Heart left ventricle (tissue), 13 donors: ENCODE measurements at regions not wholly inside any gene's neighbourhood (a gene's known extent, or its start where the extent isn't known, plus 50 kb on each side); places are given as distances from the start of the nearest gene placed in this dataset.

Experiments used
- CTCF ChIP-seq, 12 donors: fragments of 200-600 bp; sonication (generic) in 4 of 12; IDR thresholded peaks; one replicate each; pipeline versions ENCODE4 v1.5.0 to v1.8.0; 2018 to 2022; ENCODE audit warnings: antibody characterized with exemption in 12 of 12, mild to moderate bottlenecking in 5 of 12
- POLR2A ChIP-seq, 2 donors: fragments of 450-650 bp; IDR thresholded peaks; one replicate each; pipeline ENCODE4 v1.6.1; 2017; ENCODE audit warnings: antibody characterized with exemption in 2 of 2, mild to moderate bottlenecking in 2 of 2, moderate library complexity in 2 of 2
- donor health status: ischemic (EF 13 %, LVEDD 7.1; RV severe dilation, severe dysfunction).
- donor health status: DM: no; HTN: yes; CAD: no.
- donor health status: DM: no; HTN: no; CAD: no.
- donor health status: ischemic (EF 25% LVEDD 6.9; RV normal size, moderate dysfunction).
- donor health status: ischemic (EF 25% LVEDD 5.7; RV mildly dilated, moderate dysfunction).
- donor health status: ischemic (EF 35%, LVEDD 5.7; RV mildly dilated, moderate dysfunction).
- donor health status: nonischemic (EF 11% LVEDD 7.7; RV severe dilation, severe dysfunction).
- donor health status: DM: yes; HTN: yes; CAD: no.
- donor health status: PGD.
- donor health status: ischemic (EF 29% LVEDD 5.4; RV normal size, mild dysfunction).
- donor health status: nonischemic (EF 23%, LVEDD 6.1; RV moderate dilation, normal function).

GRCh38 chr18:8942021-8942908, 160.2 kb upstream of the NDUFV2 start:
- TF ChIP-seq CTCF (IDR thresholded peaks at IDR 0.05) (no peak), POLR2A (IDR thresholded peaks at IDR 0.05) (no peak)
